Muscle of leg (tissue), 3 donors: ENCODE measurements at regions not wholly inside any gene's neighbourhood (a gene's known extent, or its start where the extent isn't known, plus 50 kb on each side); places are given as distances from the start of the nearest gene placed in this dataset.

ENCODE experiments used
- DNase-seq: peaks from one replicate; pipeline ENCODE4 v3.0.0; 2013
- H3K27ac ChIP-seq: one replicate; pipeline ENCODE4 v1.5.1; 2013; ENCODE audit warnings: mild to moderate bottlenecking, low read length, control low read depth
- H3K27me3 ChIP-seq: one replicate; pipeline ENCODE4 v1.6.1; 2013; ENCODE audit warnings: low read length; ENCODE audit not compliant: control insufficient read depth, insufficient read depth
- H3K36me3 ChIP-seq: one replicate; pipeline ENCODE4 v1.6.1; 2013; ENCODE audit warnings: low read length; ENCODE audit not compliant: control insufficient read depth, insufficient read depth
- H3K4me1 ChIP-seq: one replicate; pipeline ENCODE4 v1.6.1; 2013; ENCODE audit warnings: low read length; ENCODE audit not compliant: control insufficient read depth, insufficient read depth
- H3K4me3 ChIP-seq: one replicate; pipeline ENCODE4 v1.5.1; 2013; ENCODE audit warnings: low read length, control low read depth
- H3K9me3 ChIP-seq: replicated peaks from 2 replicates; pipeline ENCODE4 v1.6.1; 2013; ENCODE audit warnings: low read depth, low read length; ENCODE audit not compliant: control insufficient read depth
- WGBS: methylation state at CpG from one replicate; pipeline ENCODE4 v1.1.5; 2013; ENCODE audit warnings: missing lambda C conversion rate; ENCODE audit not compliant: insufficient coverage; 5-methylcytosine and 5-hydroxymethylcytosine counted together

DNA sequence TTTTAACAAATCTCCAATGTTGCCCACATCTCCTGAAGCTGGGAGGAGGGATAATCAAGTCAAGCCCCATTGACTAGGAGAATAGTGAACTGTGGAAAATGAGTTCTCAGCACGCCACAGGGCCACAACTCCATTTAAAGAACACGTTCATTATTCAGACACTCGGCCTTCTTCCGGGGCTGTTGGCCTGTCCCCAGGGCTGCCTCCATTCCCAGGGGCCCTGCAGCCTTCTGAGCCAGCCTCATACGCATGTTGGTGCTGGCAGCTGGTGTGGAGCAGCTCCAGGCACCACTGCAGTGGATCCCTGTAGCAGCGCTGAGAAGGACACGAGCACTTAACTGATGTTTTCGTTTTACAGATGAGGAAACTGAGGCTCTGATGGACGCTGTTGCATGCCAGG, 87.5 kb upstream of the RCN1 start:
- no peaks in the 10 kb centered on the region for H3K36me3 ChIP-seq
- peaks cover 5% of the 10 kb centered on the region for H3K27me3 ChIP-seq
- WGBS, result 72% methylated on average over 8 of the region's 9 CpGs
- no peaks in the 10 kb centered on the region for H3K4me1 ChIP-seq
- no peak overlapping the region for H3K27ac ChIP-seq
- no peak for DNase-seq
- no peak overlapping the region for H3K4me3 ChIP-seq
- H3K9me3 ChIP-seq, result no peaks in the 10 kb centered on the region

DNA sequence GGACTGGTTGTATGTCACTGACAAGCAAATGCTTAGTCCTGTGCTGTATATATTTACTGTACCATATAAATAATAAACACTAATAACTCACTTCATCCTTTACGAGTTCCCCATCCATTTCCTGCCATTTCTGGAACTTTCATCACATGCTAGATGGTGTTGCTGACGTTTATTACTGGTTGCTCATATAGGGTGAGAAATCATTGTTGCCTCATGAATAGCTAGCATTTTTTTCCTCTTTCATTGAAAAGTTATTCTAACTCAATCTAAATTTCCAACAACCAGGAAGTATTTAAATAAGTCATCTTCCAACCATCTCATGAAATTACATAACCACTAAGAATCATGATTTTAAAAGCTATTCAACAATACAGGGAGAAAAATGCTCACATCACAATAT, 88.6 kb upstream of the RCN1 start:
- H3K27me3 ChIP-seq, result peaks cover 5% of the 10 kb centered on the region
- WGBS, result no CpG with 5 or more reads among the region's 2 CpGs

DNA sequence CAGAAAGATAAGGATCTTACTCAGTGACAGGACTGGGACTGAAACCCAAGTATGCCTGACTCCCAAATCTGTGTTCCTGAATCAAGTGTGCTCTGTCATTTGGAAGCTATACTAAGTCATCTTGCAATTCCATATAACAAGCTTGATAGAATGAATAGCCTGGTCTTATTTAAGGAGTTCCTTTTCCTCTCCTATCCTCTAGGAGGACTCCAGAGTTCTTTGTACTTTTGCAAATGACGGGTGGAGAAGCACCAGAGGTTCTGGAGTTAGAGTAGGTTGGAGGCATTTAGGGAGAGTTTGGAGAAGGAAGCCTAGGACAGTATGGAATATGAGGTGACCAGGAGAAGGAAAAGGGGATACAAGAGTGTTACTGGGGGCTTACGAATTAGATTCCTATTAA, 92.9 kb upstream of the RCN1 start:
- Histone ChIP-seq H3K27me3 (peaks cover 3% of the 10 kb centered on the region), H3K4me3 (no peak overlapping the region), H3K4me1 (no peaks in the 10 kb centered on the region), H3K9me3 (no peaks in the 10 kb centered on the region), H3K36me3 (no peaks in the 10 kb centered on the region), H3K27ac (no peak overlapping the region)
- no CpG with 5 or more reads among the region's 2 CpGs for WGBS
- no peak for DNase-seq

More for the DNA sequence above, 88.6 kb upstream of the RCN1 start:
- H3K36me3 ChIP-seq, result no peaks in the 10 kb centered on the region
- H3K4me3 ChIP-seq, result no peak overlapping the region
- no peak for DNase-seq
- H3K4me1 ChIP-seq, result no peaks in the 10 kb centered on the region
- no peak overlapping the region for H3K27ac ChIP-seq
- no peaks in the 10 kb centered on the region for H3K9me3 ChIP-seq

DNA sequence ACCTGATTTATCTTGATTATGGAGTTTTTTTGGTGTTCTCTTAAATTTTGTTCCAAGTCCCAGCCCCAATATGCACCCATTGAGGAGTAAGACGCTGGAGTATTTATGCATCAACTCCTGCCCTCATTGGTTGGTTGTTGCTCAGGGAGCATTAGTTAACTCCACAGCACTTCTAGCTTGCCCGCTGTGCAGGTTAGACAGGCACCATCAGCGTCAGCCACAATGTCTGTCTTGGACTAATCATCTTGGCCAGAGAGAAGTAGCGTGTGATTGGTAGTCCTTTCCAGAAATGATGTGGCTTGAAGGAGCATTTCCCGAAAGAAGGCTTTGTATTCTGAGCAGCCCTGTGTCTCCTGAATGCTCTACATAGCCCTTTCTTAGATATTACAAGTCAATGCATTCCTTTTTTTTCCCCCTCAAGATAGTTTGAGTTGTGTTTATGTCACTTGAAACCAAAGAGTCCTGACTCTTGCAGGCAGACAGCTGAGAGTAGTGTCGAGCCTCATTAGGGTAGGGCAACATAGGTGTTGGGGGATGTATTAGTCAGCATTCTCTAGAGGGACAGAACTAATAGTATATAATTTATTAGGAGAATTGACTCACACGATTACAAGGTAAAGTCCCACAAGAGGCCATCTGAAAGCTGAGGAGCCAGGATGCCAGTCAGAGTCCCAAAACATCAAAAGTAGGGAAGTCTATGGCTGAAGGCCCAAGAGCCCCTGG, 94.6 kb upstream of the RCN1 start:
- Histone ChIP-seq H3K4me1 (no peaks in the 10 kb centered on the region), H3K9me3 (no peaks in the 10 kb centered on the region), H3K36me3 (no peaks in the 10 kb centered on the region), H3K4me3 (no peak overlapping the region), H3K27me3 (peaks cover 3% of the 10 kb centered on the region), H3K27ac (no peak overlapping the region)
- 100% methylated on average over 1 of the region's 7 CpGs for WGBS
- DNase-seq, result no peak

DNA sequence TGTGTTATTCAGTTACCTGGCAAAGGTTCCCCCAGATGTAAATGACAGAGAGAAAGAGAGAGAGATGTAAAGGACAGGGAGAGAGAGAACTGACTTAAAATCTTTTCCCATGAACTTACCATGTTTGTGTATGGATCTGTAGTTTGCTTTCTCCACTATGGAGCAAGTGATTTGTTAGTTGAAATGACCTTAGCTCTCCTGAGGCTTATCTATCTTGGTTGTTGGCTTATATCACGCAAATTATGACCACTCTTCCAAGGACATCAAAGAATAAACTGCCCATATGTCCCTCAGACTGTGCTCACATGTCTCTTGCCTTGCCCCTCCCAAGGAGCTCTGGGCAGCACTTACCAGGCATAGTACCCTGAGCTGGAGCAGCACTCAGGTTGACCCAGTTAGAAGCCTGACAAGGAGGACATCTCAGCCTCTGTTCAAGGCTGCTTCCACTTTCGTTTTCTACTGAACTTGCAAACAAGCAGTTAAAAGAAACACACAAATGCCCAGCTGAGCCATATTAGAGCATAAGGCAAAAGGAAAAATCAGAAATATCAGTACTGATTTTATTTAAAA, 95.3 kb upstream of the RCN1 start:
- peaks cover 3% of the 10 kb centered on the region for H3K27me3 ChIP-seq
- 50% methylated on average over 1 of the region's 2 CpGs for WGBS
- DNase-seq, result no peak
- H3K4me1 ChIP-seq, result no peaks in the 10 kb centered on the region
- no peak overlapping the region for H3K4me3 ChIP-seq
- no peaks in the 10 kb centered on the region for H3K36me3 ChIP-seq
- H3K27ac ChIP-seq, result no peak overlapping the region
- H3K9me3 ChIP-seq, result no peaks in the 10 kb centered on the region

DNA sequence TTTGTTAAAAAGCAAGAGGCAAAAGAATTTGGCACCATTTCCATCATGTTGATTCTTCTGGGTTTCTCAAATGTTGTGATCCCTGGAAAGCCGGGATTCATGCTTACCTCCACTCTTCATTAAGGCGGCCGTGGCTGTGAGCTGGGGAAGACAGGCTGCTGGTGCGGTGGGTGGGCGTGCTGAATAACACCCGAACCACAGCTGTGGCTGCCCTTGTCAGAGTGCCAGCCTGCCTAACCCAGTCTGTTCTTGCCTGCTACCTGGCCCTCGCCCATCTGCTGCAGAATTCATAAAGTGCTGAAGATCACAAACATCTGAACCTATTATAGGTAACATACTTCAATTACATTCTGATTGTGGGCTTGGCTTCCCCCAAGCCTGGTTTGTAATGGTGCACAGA, 95.8 kb upstream of the RCN1 start:
- H3K27me3 ChIP-seq, result peaks cover 3% of the 10 kb centered on the region
- H3K9me3 ChIP-seq, result no peaks in the 10 kb centered on the region
- no peaks in the 10 kb centered on the region for H3K36me3 ChIP-seq
- DNase-seq, result no peak
- H3K4me3 ChIP-seq, result no peak overlapping the region
- H3K27ac ChIP-seq, result no peak overlapping the region
- H3K4me1 ChIP-seq, result no peaks in the 10 kb centered on the region
- WGBS, result 86% methylated on average over 3 of the region's 7 CpGs

DNA sequence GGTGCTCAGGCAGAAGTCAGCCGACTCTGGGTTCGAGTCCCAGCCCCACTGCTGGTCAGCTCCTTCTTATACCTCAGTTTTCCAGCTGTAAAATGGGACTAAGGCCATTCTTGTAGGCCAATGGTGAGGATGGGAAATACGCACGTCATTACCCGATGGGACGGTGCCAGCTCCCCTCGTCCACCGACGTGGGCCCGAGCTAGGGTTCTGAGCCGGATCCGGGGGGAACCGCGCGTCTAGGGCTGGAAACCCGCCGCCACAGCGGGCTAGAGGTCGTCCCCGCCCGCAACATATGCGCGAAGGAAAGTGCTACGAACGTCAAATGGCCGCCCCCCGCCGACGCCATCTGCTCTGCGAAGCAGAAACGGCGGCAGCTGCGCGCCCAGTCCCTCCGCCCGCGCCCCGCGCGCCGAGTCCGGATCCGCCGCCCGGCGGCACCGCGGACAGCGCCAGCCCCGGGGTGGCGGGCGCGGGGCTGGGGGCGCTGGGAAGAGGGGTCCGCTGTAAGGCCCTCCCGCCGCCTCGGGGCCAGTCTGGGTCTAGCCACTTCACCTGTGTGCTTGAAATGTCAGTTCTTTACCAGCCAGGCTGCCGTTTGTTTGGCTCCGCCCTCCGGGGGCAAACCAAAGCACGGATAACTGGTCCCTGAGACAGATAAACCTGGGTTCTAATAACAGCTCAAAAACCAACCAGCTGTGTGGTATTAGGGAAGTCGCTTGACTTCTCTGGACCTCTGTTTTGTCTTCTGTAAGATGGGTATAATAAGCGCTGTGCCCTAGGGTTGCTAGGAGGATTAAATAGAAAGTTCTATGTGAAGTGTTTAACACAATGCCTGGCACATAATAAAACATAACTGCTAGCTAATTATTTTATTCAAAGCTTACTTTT, 103.5 kb upstream of the RCN1 start:
- Histone ChIP-seq H3K27ac (no peak overlapping the region), H3K4me1 (no peaks in the 10 kb centered on the region), H3K36me3 (no peaks in the 10 kb centered on the region), H3K27me3 (peaks cover 30% of the 10 kb centered on the region), H3K9me3 (no peaks in the 10 kb centered on the region), H3K4me3 (no peak overlapping the region)
- WGBS, result 9% methylated on average over 50 of the region's 64 CpGs
- DNase-seq, result peak; percentile 9

DNA sequence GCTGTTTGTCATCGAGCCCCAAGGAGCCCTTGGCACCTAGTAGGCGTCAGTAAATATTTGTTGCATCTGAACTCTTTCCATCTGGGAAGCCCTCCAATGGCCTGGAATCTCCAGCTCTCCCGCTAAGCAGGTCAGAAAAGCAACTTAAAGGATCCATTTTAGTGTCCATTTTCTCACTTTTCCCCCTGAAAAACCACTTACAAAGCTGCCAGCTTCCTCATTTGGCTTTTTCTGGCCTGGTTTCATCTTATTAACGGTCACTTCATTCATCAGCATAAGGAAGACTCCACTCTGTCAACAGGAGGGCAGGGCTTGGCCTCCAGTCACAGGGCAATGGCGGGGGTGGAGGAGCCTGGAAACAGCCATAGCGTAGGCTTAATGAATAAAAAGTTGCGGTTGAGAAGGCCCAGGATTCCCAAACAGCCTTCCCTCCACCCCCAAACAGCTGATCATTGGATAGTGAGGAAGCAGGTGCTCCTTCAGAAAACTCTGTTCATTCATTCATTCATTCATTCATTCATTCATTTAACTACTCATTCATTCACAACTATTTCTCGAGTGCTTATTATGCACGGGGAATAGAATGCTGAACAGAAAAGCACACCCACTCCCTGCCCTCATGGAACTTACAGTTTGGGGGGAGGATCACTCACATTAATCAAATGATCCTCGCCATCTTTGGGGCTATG, 104.5 kb upstream of the RCN1 start:
- Histone ChIP-seq H3K36me3 (no peaks in the 10 kb centered on the region), H3K27ac (no peak overlapping the region), H3K9me3 (no peaks in the 10 kb centered on the region), H3K4me1 (no peaks in the 10 kb centered on the region), H3K27me3 (peaks cover 30% of the 10 kb centered on the region), H3K4me3 (no peak overlapping the region)
- DNase-seq, result no peak
- WGBS, result 53% methylated on average over 5 of the region's 10 CpGs

DNA sequence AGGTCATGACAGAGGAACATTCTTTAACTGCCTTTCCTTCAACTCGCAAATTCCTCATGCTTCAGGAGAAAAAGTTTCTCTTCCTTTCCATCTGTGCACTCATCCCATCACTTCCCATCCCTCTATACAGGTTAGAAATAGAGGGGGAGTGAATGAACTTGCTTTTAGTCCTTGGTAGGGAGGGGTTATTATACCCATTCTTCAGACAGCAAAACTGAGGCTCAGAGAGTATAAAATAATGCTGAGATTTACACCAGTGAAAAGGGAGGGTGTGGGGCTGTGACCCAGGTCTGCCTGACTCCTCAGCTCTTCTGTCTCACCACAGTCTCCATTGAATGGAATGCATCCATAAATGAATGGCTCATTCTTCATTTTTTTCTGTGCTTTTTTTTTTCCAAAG, 109.4 kb upstream of the RCN1 start:
- no CpG with 5 or more reads among the region's 1 CpG for WGBS
- Histone ChIP-seq H3K9me3 (no peaks in the 10 kb centered on the region), H3K27ac (no peak overlapping the region), H3K4me3 (no peak overlapping the region), H3K36me3 (no peaks in the 10 kb centered on the region), H3K27me3 (peaks cover 11% of the 10 kb centered on the region), H3K4me1 (no peaks in the 10 kb centered on the region)
- DNase-seq, result no peak

DNA sequence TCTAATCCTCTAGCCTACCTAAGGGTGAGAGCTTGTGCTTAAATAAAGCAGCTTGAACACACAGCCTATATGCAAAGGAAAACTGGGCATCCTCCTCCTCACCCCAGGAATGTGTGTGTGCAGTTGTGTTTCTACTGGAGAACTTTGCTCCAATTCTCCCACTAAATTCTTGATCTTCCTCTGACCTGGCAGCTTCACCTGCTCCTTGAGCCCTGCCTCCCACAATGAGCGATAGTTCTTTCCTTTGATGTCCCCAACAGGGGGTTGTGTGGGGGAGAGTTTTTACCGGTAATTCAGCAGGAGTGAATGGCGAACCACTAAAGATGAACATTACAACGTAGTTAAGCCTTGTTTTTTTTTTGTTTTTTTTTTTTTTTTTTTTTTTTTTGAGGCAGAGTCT, 113.5 kb upstream of the RCN1 start:
- Histone ChIP-seq H3K4me3 (no peak overlapping the region), H3K4me1 (no peaks in the 10 kb centered on the region), H3K9me3 (no peaks in the 10 kb centered on the region), H3K27me3 (no peaks in the 10 kb centered on the region), H3K27ac (no peak overlapping the region), H3K36me3 (no peaks in the 10 kb centered on the region)
- WGBS, result no CpG with 5 or more reads among the region's 4 CpGs
- no peak for DNase-seq
